Panc1 (cell line): ENCODE measurements at regions not wholly inside any gene's neighbourhood (a gene's known extent, or its start where the extent isn't known, plus 50 kb on each side); places are given as distances from the start of the nearest gene placed in this dataset.

Source experiments
- ATAC-seq: fragments of 200-7000 bp; cut with Tn5 transposase; 2 replicates; pipeline ENCODE4 v1.9.1; 2020; ENCODE audit warnings: mild to moderate bottlenecking, moderate library complexity
- BruUV-seq: library from RNA; stranded (reverse); fragments of 400-500 nt; replicated peaks from 2 replicates; lab custom pipeline; 2021; lab: Mats Ljungman, UMichigan
- CTCF ChIA-PET: fragments of 300-600 bp; sonication (Branson Sonifier 250); formaldehyde crosslinking; loops from one replicate; lab custom pipeline; 2022; ENCODE audit warnings: antibody characterized with exemption; lab: Charles Lee
- POLR2A ChIA-PET: fragments of 300-600 bp; sonication (Branson Sonifier 250); formaldehyde crosslinking; loops from one replicate; lab custom pipeline; 2022; ENCODE audit warnings: antibody characterized with exemption; lab: Charles Lee
- DNase-seq: peaks from one replicate; pipeline ENCODE4 v3.0.0-alpha.2; 2010; ENCODE audit warnings: low read depth, low spot score
- H3K27ac ChIP-seq: 2 replicates; pipeline ENCODE4 v1.5.1; 2011; ENCODE audit warnings: mild to moderate bottlenecking, low read length, inconsistent platforms
- H3K27me3 ChIP-seq: fragments of 200-500 bp; sonication (Bioruptor generic); 2 replicates; pipeline ENCODE4 v1.6.0; 2014; ENCODE audit warnings: low read length, inconsistent platforms; ENCODE audit not compliant: control insufficient read depth, insufficient read depth
- H3K36me3 ChIP-seq: fragments of 200-500 bp; sonication (Bioruptor generic); 2 replicates; pipeline ENCODE4 v1.5.1; 2014; ENCODE audit warnings: inconsistent platforms, mild to moderate bottlenecking, low read length, moderate library complexity; ENCODE audit not compliant: control insufficient read depth, insufficient read depth
- H3K4me1 ChIP-seq: 2 replicates; pipeline ENCODE4 v1.5.1; 2011; ENCODE audit warnings: inconsistent platforms, mild to moderate bottlenecking, low read length, moderate library complexity; ENCODE audit not compliant: control insufficient read depth, insufficient read depth
- H3K4me3 ChIP-seq, 2 experiments: 2 replicates each; pipeline ENCODE4 v1.5.1; 2011 to 2012; ENCODE audit warnings: low read depth in 2 of 2, low read length in 2 of 2, mild to moderate bottlenecking in 2 of 2, inconsistent platforms in 1 of 2, moderate library complexity in 1 of 2
- H3K9me3 ChIP-seq: fragments of 200-500 bp; sonication (Bioruptor generic); 2 replicates; pipeline ENCODE4 v1.5.1; 2014; ENCODE audit warnings: low read depth, mild to moderate bottlenecking, inconsistent platforms, low read length, moderate library complexity; ENCODE audit not compliant: control insufficient read depth, insufficient read depth
- CTCF ChIP-seq: fragments of 450-650 bp; IDR thresholded peaks from 2 replicates; pipeline ENCODE4 v1.5.1; 2017; ENCODE audit warnings: mild to moderate bottlenecking
- POLR2AphosphoS5 ChIP-seq: IDR thresholded peaks from 2 replicates; pipeline ENCODE4 v1.6.1; 2012; ENCODE audit warnings: mild to moderate bottlenecking, low read depth, low read length, moderate library complexity
- REST ChIP-seq, 2 experiments: IDR thresholded peaks; 2 replicates each; pipeline ENCODE4 v1.6.1; 2011 to 2012; ENCODE audit warnings: low read depth in 2 of 2, control low read depth in 1 of 2, low read length in 1 of 2, mild to moderate bottlenecking in 1 of 2, moderate library complexity in 1 of 2; ENCODE audit not compliant: insufficient read depth in 1 of 2
- SIN3A ChIP-seq: IDR thresholded peaks from 2 replicates; pipeline ENCODE4 v1.6.1; 2012; ENCODE audit warnings: low read depth, mild to moderate bottlenecking, low read length, moderate library complexity, borderline replicate concordance; ENCODE audit not compliant: insufficient read depth
- TCF7L2 ChIP-seq: IDR thresholded peaks from 2 replicates; pipeline ENCODE4 v1.6.1; 2011; ENCODE audit warnings: mild to moderate bottlenecking, low read depth, low read length, inconsistent platforms
- in situ Hi-C: cut with HindIII; loops from 2 replicates; pipeline ENCODE4 v1.10.0; 2016; ENCODE audit warnings: low sequenced_read_pairs, low pct_unique_long_range_greater_than_20kb
- intact Hi-C: fragments of 100-400 bp; cut with micrococcal nuclease; formaldehyde crosslinking; loops from one replicate; pipeline ENCODE4 v1.10.0; 2022; ENCODE audit not compliant: unreplicated experiment

GRCh38 chr6:140850438-140850837 is 1282.3 kb upstream of the GJE1 start:
- CTCF ChIA-PET: no interaction called here
- TF ChIP-seq SIN3A (no peak), CTCF (no peak), TCF7L2 (no peak), REST (IDR thresholded peaks at IDR 0.05; ENCODE audit: insufficient read depth in 1 of 2, low read depth in 2 of 2, low read length in 1 of 2) (no peak), POLR2AphosphoS5 (no peak)
- POLR2A ChIA-PET: no interaction called here
- no peaks in the 10 kb centered on the region; the same call in 1 of the 2 replicates for H3K9me3 ChIP-seq
- DNase-seq (no peak), ATAC-seq (no peak)
- intact Hi-C loops (no loop called here), in situ Hi-C loops (no loop called here)
- no peaks in the 10 kb centered on the region for H3K27me3 ChIP-seq
- no peak overlapping the region for H3K4me3 ChIP-seq
- no peak overlapping the region for H3K27ac ChIP-seq
- no TSS peak for BruUV-seq
- no peaks in the 10 kb centered on the region for H3K36me3 ChIP-seq
- H3K4me1 ChIP-seq: no peaks in the 10 kb centered on the region

- CTCF ChIA-PET: no interaction called here
- no peak for TF ChIP-seq CTCF
- no peak for TF ChIP-seq TCF7L2
- TF ChIP-seq SIN3A: no peak
- TF ChIP-seq POLR2AphosphoS5: no peak
- no peak for TF ChIP-seq REST (IDR thresholded peaks at IDR 0.05; ENCODE audit: insufficient read depth in 1 of 2, low read depth in 2 of 2, low read length in 1 of 2)
- intact Hi-C loops: no loop called here
Observed at GRCh38 chr6:140849456-140849855, 1283.3 kb upstream of the GJE1 start.

More at GRCh38 chr6:140849456-140849855, 1283.3 kb upstream of the GJE1 start:
- in situ Hi-C loops: no loop called here
- no peak for DNase-seq
- no peaks in the 10 kb centered on the region for H3K4me1 ChIP-seq
- no TSS peak for BruUV-seq
- ATAC-seq: no peak
- H3K36me3 ChIP-seq: no peaks in the 10 kb centered on the region
- H3K4me3 ChIP-seq: no peak overlapping the region
- H3K27ac ChIP-seq: no peak overlapping the region
- no peaks in the 10 kb centered on the region; the same call in 1 of the 2 replicates for H3K9me3 ChIP-seq
- no peaks in the 10 kb centered on the region for H3K27me3 ChIP-seq
- POLR2A ChIA-PET: no interaction called here
